Caco-2 (cell line): ENCODE measurements at regions not wholly inside any gene's neighbourhood (a gene's known extent, or its start where the extent isn't known, plus 50 kb on each side); places are given as distances from the start of the nearest gene placed in this dataset.
A peak's percentile ranks its signal among the peaks of the same experiment; 100 is the strongest.

Source experiments
- BruUV-seq: library from RNA; stranded (reverse); fragments of 400-500 nt; replicated peaks from 2 replicates; lab custom pipeline; 2021; lab: Mats Ljungman, UMichigan
- CTCF ChIA-PET: fragments of 300-600 bp; sonication (Branson Sonifier 250); formaldehyde crosslinking; loops from one replicate; lab custom pipeline; 2022; ENCODE audit warnings: antibody characterized with exemption; lab: Charles Lee
- POLR2A ChIA-PET: fragments of 300-600 bp; sonication (Branson Sonifier 250); formaldehyde crosslinking; loops from one replicate; lab custom pipeline; 2022; ENCODE audit warnings: antibody characterized with exemption; lab: Charles Lee
- DNase-seq, 2 experiments: peaks; one replicate each; pipeline versions ENCODE4 v3.0.0 to v3.0.0-alpha.2; 2020 to 2022
- H3K27me3 ChIP-seq: replicated peaks from 2 replicates; pipeline ENCODE4 v1.6.0; 2011; ENCODE audit warnings: low read length; ENCODE audit not compliant: control insufficient read depth, insufficient read depth
- H3K36me3 ChIP-seq: 2 replicates; pipeline ENCODE4 v1.5.1; 2011; ENCODE audit warnings: low read length; ENCODE audit not compliant: control insufficient read depth, insufficient read depth
- H3K4me1 ChIP-seq: fragments of 250-450 bp; sonication (Bioruptor Pico); 2 replicates; pipeline ENCODE4 v1.5.1; 2020; ENCODE audit warnings: mild to moderate bottlenecking
- H3K4me3 ChIP-seq: 2 replicates; pipeline ENCODE4 v1.5.1; 2011; ENCODE audit warnings: low read depth, mild to moderate bottlenecking, control low read depth, low read length
- H3K9me3 ChIP-seq: fragments of 250-450 bp; sonication (Bioruptor Pico); 2 replicates; pipeline ENCODE4 v1.5.1; 2020; ENCODE audit warnings: mild to moderate bottlenecking, moderate library complexity
- H3K27ac Mint-ChIP-seq: one replicate; pipeline ENCODE4 v1.8.0; 2022; ENCODE audit warnings: mixed read lengths; ENCODE audit not compliant: unreplicated experiment
- H3K27me3 Mint-ChIP-seq: one replicate; pipeline ENCODE4 v1.8.0; 2022; ENCODE audit warnings: mixed read lengths; ENCODE audit not compliant: insufficient read depth, unreplicated experiment
- H3K36me3 Mint-ChIP-seq: one replicate; pipeline ENCODE4 v1.8.0; 2022; ENCODE audit warnings: mild to moderate bottlenecking, mixed read lengths; ENCODE audit not compliant: insufficient read depth, unreplicated experiment
- H3K4me1 Mint-ChIP-seq: one replicate; pipeline ENCODE4 v1.8.0; 2022; ENCODE audit warnings: low read depth, mixed read lengths; ENCODE audit not compliant: unreplicated experiment
- H3K4me3 Mint-ChIP-seq: one replicate; pipeline ENCODE4 v1.8.0; 2022; ENCODE audit warnings: mild to moderate bottlenecking, moderate library complexity, mixed read lengths; ENCODE audit not compliant: unreplicated experiment
- H3K9me3 Mint-ChIP-seq: one replicate; pipeline ENCODE4 v1.8.0; 2022; ENCODE audit warnings: mixed read lengths; ENCODE audit not compliant: unreplicated experiment
- CTCF ChIP-seq, 2 experiments: fragments of 200-600 bp in 1 of 2; IDR thresholded peaks; 1 replicate in 1 of 2; 2 replicates in 1 of 2; pipeline versions ENCODE4 v1.5.1 to v1.8.0; 2011 to 2022; ENCODE audit warnings: antibody characterized with exemption in 1 of 2, control low read depth in 1 of 2, inconsistent platforms in 1 of 2, low read depth in 1 of 2, low read length in 1 of 2, mild to moderate bottlenecking in 1 of 2, moderate library complexity in 1 of 2; ENCODE audit not compliant: insufficient read depth in 1 of 2, severe bottlenecking in 1 of 2, unreplicated experiment in 1 of 2
- intact Hi-C: fragments of 100-400 bp; cut with micrococcal nuclease; formaldehyde crosslinking; loops from one replicate; pipeline ENCODE4 v1.10.0; 2022; ENCODE audit not compliant: unreplicated experiment

GRCh38 chr7:15856311-15856710 lies 169.8 kb upstream of the MEOX2 start:
- Histone ChIP-seq H3K27me3 (no peaks in the 10 kb centered on the region), H3K36me3 (no peaks in the 10 kb centered on the region; the same call in 1 of the 2 replicates), H3K4me3 (no peak overlapping the region), H3K9me3 (no peaks in the 10 kb centered on the region; the same call in 1 of the 2 replicates), H3K4me1 (peaks cover 39% of the 10 kb centered on the region)
- Mint-ChIP-seq H3K9me3 (peaks cover 15% of the 10 kb centered on the region), H3K36me3 (no peaks in the 10 kb centered on the region), H3K27ac (no peak overlapping the region), H3K4me3 (no peak overlapping the region), H3K27me3 (no peaks in the 10 kb centered on the region), H3K4me1 (peaks cover 48% of the 10 kb centered on the region)
- DNase-seq: no peak
- ChIA-PET CTCF (interaction anchor here (0.7 to 1.0 kb wide), 3 partner anchors 33 to 214 kb away, joined by 3 to 4 read pairs (median 3); no protein-coding TSS in a partner anchor), POLR2A (no interaction called here)
- no TSS peak for BruUV-seq
- no peak for TF ChIP-seq CTCF (IDR thresholded peaks at IDR 0.05; ENCODE audit: insufficient read depth in 1 of 2, low read depth in 1 of 2, low read length in 1 of 2, severe bottlenecking in 1 of 2, unreplicated experiment in 1 of 2)
- intact Hi-C loops: no loop called here

GRCh38 chr7:15855525-15856109 lies 169.1 kb upstream of the MEOX2 start:
- H3K4me3 Mint-ChIP-seq: peak overlapping the region; percentile 45
- H3K27me3 Mint-ChIP-seq: no peaks in the 10 kb centered on the region
- H3K27me3 ChIP-seq: no peaks in the 10 kb centered on the region
- no TSS peak for BruUV-seq
- no peaks in the 10 kb centered on the region; the same call in 1 of the 2 replicates for H3K9me3 ChIP-seq
- H3K36me3 ChIP-seq: no peaks in the 10 kb centered on the region; the same call in 1 of the 2 replicates
- intact Hi-C loops: loop anchor here (1.0 kb wide), 3 partner anchors 16 to 90 kb away; no protein-coding TSS in a partner anchor
- H3K4me1 ChIP-seq: peaks cover 36% of the 10 kb centered on the region
- CTCF ChIA-PET: interaction anchor here (0.7 to 1.0 kb wide), 3 partner anchors 34 to 215 kb away, joined by 3 to 4 read pairs (median 3); no protein-coding TSS in a partner anchor
- H3K4me1 Mint-ChIP-seq: peaks cover 44% of the 10 kb centered on the region
- no peak overlapping the region for H3K4me3 ChIP-seq
- no peak for TF ChIP-seq CTCF (IDR thresholded peaks at IDR 0.05; ENCODE audit: insufficient read depth in 1 of 2, low read depth in 1 of 2, low read length in 1 of 2, severe bottlenecking in 1 of 2, unreplicated experiment in 1 of 2)
- peak overlapping the region; percentile 74 for H3K27ac Mint-ChIP-seq
- H3K9me3 Mint-ChIP-seq: peaks cover 15% of the 10 kb centered on the region
- no peaks in the 10 kb centered on the region for H3K36me3 Mint-ChIP-seq
- peak; percentile 61 to 71 for DNase-seq
- POLR2A ChIA-PET: no interaction called here

- ChIA-PET POLR2A (no interaction called here), CTCF (no interaction called here)
- Mint-ChIP-seq H3K27me3 (no peaks in the 10 kb centered on the region), H3K9me3 (peaks cover 15% of the 10 kb centered on the region), H3K27ac (peak overlapping the region; percentile 74), H3K4me3 (peak overlapping the region; percentile 45), H3K36me3 (no peaks in the 10 kb centered on the region), H3K4me1 (peaks cover 43% of the 10 kb centered on the region)
- Histone ChIP-seq H3K9me3 (no peaks in the 10 kb centered on the region; the same call in 1 of the 2 replicates), H3K4me3 (no peak overlapping the region), H3K27me3 (no peaks in the 10 kb centered on the region), H3K4me1 (peaks cover 30% of the 10 kb centered on the region), H3K36me3 (no peaks in the 10 kb centered on the region; the same call in 1 of the 2 replicates)
- TF ChIP-seq CTCF (IDR thresholded peaks at IDR 0.05; ENCODE audit: insufficient read depth in 1 of 2, low read depth in 1 of 2, low read length in 1 of 2, severe bottlenecking in 1 of 2, unreplicated experiment in 1 of 2): no peak
- no TSS peak for BruUV-seq
- no peak for DNase-seq
- intact Hi-C loops: loop anchor here (1.0 kb wide), 3 partner anchors 16 to 90 kb away; no protein-coding TSS in a partner anchor
Measured at GRCh38 chr7:15854841-15855524, 168.5 kb upstream of the MEOX2 start.
